ENCODE measurements at regions not wholly inside any gene's neighbourhood (a gene's known extent, or its start where the extent isn't known, plus 50 kb on each side); places are given as distances from the start of the nearest gene placed in this dataset.

- no peaks in the 10 kb centered on the region for H3K9me3 ChIP-seq (ENCODE audit: insufficient read depth, low read length)
- H3K36me3 ChIP-seq (replicated peaks; ENCODE audit: low read depth, low read length) = no peaks in the 10 kb centered on the region
- no peaks in the 10 kb centered on the region for H3K4me1 ChIP-seq (ENCODE audit: low read length)
- no peak for TF ChIP-seq EZH2phosphoT487 (IDR thresholded peaks at IDR 0.05; ENCODE audit: low read depth)
- TF ChIP-seq, protein P1, sequence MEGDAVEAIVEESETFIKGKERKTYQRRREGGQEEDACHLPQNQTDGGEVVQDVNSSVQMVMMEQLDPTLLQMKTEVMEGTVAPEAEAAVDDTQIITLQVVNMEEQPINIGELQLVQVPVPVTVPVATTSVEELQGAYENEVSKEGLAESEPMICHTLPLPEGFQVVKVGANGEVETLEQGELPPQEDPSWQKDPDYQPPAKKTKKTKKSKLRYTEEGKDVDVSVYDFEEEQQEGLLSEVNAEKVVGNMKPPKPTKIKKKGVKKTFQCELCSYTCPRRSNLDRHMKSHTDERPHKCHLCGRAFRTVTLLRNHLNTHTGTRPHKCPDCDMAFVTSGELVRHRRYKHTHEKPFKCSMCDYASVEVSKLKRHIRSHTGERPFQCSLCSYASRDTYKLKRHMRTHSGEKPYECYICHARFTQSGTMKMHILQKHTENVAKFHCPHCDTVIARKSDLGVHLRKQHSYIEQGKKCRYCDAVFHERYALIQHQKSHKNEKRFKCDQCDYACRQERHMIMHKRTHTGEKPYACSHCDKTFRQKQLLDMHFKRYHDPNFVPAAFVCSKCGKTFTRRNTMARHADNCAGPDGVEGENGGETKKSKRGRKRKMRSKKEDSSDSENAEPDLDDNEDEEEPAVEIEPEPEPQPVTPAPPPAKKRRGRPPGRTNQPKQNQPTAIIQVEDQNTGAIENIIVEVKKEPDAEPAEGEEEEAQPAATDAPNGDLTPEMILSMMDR (IDR thresholded peaks at IDR 0.05; ENCODE audit: low read depth, low read length) = no peak
- no peaks in the 10 kb centered on the region for H3K27me3 ChIP-seq (ENCODE audit: low read depth, low read length)
- no peak overlapping the region for H3K4me2 ChIP-seq (ENCODE audit: low read length)
- no peaks in the 10 kb centered on the region for H3K79me2 ChIP-seq (ENCODE audit: low read length)
- H3K9ac ChIP-seq (ENCODE audit: low read length) = no peak overlapping the region
- H4K20me1 ChIP-seq (ENCODE audit: insufficient read depth, low read length) = no peaks in the 10 kb centered on the region
- H3K4me3 ChIP-seq (ENCODE audit: low read length) = no peak overlapping the region
- H2AFZ ChIP-seq (ENCODE audit: low read depth, low read length) = no peak overlapping the region
- H3K27ac ChIP-seq (ENCODE audit: low read length) = no peak overlapping the region
Measured at GRCh38 chrX:9330249-9330982, 134.4 kb upstream of the TBL1X start.

GRCh38 chrX:9333873-9334560, 130.8 kb upstream of the TBL1X start:
- Histone ChIP-seq H3K27me3 (ENCODE audit: low read depth, low read length) (no peaks in the 10 kb centered on the region), H3K4me2 (ENCODE audit: low read length) (no peak overlapping the region), H3K9ac (ENCODE audit: low read length) (no peak overlapping the region), H3K4me1 (ENCODE audit: low read length) (no peaks in the 10 kb centered on the region), H3K79me2 (ENCODE audit: low read length) (no peaks in the 10 kb centered on the region), H3K9me3 (ENCODE audit: insufficient read depth, low read length) (no peaks in the 10 kb centered on the region), H3K36me3 (replicated peaks; ENCODE audit: low read depth, low read length) (no peaks in the 10 kb centered on the region), H3K4me3 (ENCODE audit: low read length) (no peak overlapping the region), H3K27ac (ENCODE audit: low read length) (no peak overlapping the region), H4K20me1 (ENCODE audit: insufficient read depth, low read length) (no peaks in the 10 kb centered on the region), H2AFZ (ENCODE audit: low read depth, low read length) (no peak overlapping the region)
- no peak for TF ChIP-seq EZH2phosphoT487 (IDR thresholded peaks at IDR 0.05; ENCODE audit: low read depth)
- TF ChIP-seq, protein P1 (IDR thresholded peaks at IDR 0.05; ENCODE audit: low read depth, low read length) = no peak

- Histone ChIP-seq H2AFZ (ENCODE audit: low read depth, low read length) (no peak overlapping the region), H3K27ac (ENCODE audit: low read length) (no peak overlapping the region), H3K36me3 (replicated peaks; ENCODE audit: low read depth, low read length) (peaks cover 3% of the 10 kb centered on the region), H3K4me1 (ENCODE audit: low read length) (peaks cover under 1% of the 10 kb centered on the region), H3K4me2 (ENCODE audit: low read length) (no peak overlapping the region), H3K9me3 (ENCODE audit: insufficient read depth, low read length) (peaks cover 8% of the 10 kb centered on the region; the same call in 1 of the 2 replicates), H3K79me2 (ENCODE audit: low read length) (no peaks in the 10 kb centered on the region), H3K4me3 (ENCODE audit: low read length) (no peak overlapping the region), H3K9ac (ENCODE audit: low read length) (no peak overlapping the region), H3K27me3 (ENCODE audit: low read depth, low read length) (no peaks in the 10 kb centered on the region), H4K20me1 (ENCODE audit: insufficient read depth, low read length) (no peaks in the 10 kb centered on the region)
- TF ChIP-seq, protein P1 (IDR thresholded peaks at IDR 0.05; ENCODE audit: low read depth, low read length) = no peak
- TF ChIP-seq EZH2phosphoT487 (IDR thresholded peaks at IDR 0.05; ENCODE audit: low read depth) = no peak
Measured at GRCh38 chrX:9335251-9335650, 129.6 kb upstream of the TBL1X start.

- peaks cover 6% of the 10 kb centered on the region for H3K36me3 ChIP-seq (replicated peaks; ENCODE audit: low read depth, low read length)
- no peak overlapping the region for H3K27ac ChIP-seq (ENCODE audit: low read length)
- H3K9ac ChIP-seq (ENCODE audit: low read length) = no peak overlapping the region
- H4K20me1 ChIP-seq (ENCODE audit: insufficient read depth, low read length) = no peaks in the 10 kb centered on the region
- H3K4me1 ChIP-seq (ENCODE audit: low read length) = peaks cover 12% of the 10 kb centered on the region
- H3K79me2 ChIP-seq (ENCODE audit: low read length) = no peaks in the 10 kb centered on the region
- no peaks in the 10 kb centered on the region for H3K27me3 ChIP-seq (ENCODE audit: low read depth, low read length)
- TF ChIP-seq EZH2phosphoT487 (IDR thresholded peaks at IDR 0.05; ENCODE audit: low read depth) = no peak
- TF ChIP-seq, protein P1 (IDR thresholded peaks at IDR 0.05; ENCODE audit: low read depth, low read length) = no peak
- H2AFZ ChIP-seq (ENCODE audit: low read depth, low read length) = no peak overlapping the region
- H3K4me3 ChIP-seq (ENCODE audit: low read length) = no peak overlapping the region
- no peak overlapping the region for H3K4me2 ChIP-seq (ENCODE audit: low read length)
- peaks cover 13% of the 10 kb centered on the region; the same call in 1 of the 2 replicates for H3K9me3 ChIP-seq (ENCODE audit: insufficient read depth, low read length)
Measured at GRCh38 chrX:9336456-9336855, 128.4 kb upstream of the TBL1X start.
